ENCODE measurements at regions not wholly inside any gene's neighbourhood (a gene's known extent, or its start where the extent isn't known, plus 50 kb on each side); places are given as distances from the start of the nearest gene placed in this dataset.
"Not testable (repeated sequence)": the region's sequence is repeated elsewhere in the genome, so short reads cannot be mapped to it uniquely, and the experiment has no call there.

DNA sequence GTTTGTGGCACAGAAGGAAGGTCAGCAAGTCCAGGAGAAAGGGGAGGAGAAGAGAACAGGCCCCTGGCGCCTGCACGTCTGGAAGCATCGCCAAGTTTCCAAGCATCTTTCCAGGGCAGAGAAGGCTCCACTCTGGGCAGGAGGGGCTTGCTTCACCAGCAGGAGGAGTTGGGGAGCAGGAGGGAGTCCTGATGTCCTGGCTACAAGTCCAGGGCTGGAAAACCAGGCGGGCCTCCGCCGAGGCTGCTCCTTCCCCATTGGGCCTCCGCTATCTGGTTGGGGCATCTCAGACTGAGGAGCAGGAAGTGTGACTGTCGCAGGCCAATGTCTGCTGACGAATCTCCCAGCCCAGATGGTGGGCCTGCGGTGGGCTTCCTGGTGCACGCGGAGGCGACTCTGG is 421.9 kb downstream of the PREX1 start:
- DNase-seq (ENCODE audit: low read depth), result no peak

GRCh38 chr20:48404598-48404997 is 423.2 kb downstream of the PREX1 start:
- DNase-seq (ENCODE audit: low read depth), result peak; percentile 3

DNA sequence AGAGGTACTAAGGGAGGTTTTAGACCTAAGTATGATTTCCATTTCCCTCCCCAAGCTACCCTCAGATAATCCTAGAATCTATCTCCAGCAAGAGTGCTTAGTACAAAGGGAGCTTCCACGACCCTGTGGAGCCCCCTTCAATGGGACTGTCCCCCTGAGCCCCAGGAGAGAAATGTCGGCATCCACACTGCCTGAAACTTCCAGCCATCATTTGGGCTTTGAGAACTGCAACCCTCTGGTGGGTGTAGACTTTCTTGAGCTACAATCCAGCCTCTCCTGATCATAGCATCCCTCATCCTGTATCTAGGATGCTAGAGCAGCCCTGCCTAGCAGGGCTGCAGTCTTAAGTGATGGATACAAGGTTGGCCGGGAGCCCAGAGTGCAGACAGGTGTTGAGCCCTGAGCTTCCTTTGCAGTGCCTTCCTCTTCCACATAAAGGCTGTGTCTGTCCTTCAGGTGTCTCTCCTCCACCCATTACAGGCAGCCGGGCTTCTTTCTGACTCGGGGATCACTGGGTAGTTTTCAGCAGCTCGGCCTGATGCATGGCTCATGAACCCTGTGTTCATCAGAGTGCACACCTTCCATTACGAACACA is 424.5 kb downstream of the PREX1 start:
- no peak for DNase-seq (ENCODE audit: low read depth)

- no peak for DNase-seq (ENCODE audit: low read depth)
Measured at GRCh38 chr20:48401359-48401758, 426.4 kb downstream of the PREX1 start.

- no peak for DNase-seq (ENCODE audit: low read depth)
Measured at GRCh38 chr20:48400009-48400408, 427.8 kb downstream of the PREX1 start.

GRCh38 chr20:48398506-48399449 is 429.0 kb downstream of the PREX1 start:
- DNase-seq (ENCODE audit: low read depth), result no peak

GRCh38 chr20:48396981-48397861 is 430.6 kb downstream of the PREX1 start:
- DNase-seq (ENCODE audit: low read depth), result not testable (repeated sequence)

DNA sequence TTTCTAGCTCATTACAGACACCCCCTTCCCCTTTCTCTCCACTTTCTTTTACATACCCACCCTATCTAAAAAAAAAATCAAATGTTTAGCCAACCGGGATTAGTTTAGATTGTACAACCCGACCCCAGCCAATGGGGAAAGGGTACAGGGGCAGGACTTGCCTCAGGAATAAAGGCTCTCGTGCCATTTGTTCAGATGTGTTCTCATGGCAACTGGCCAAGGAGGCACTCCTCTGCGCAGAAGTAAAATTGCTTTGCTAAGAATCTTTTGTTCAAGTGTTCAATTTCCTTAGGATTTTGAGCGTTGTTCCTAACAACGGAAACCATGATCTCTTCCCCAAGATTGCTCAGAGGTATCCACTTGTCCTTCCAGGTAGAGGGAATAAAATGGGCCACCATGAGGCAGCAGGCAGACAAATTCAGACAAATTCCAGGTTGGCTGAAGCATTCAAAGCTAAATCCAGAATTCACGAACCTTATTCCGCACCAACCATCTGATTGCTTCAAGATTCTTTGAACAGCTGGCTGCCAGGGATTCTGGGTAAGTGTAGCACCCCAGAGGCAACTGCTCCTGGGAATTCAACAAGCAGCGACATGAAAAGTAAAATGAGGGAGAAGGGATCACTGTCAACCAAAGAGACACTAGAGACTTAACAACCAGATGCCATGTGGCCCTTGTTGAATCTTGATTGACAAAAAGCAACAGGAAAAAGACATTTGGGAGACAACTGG is 431.8 kb downstream of the PREX1 start:
- no peak for DNase-seq (ENCODE audit: low read depth)

GRCh38 chr20:48394415-48395081 is 433.3 kb downstream of the PREX1 start:
- no peak for DNase-seq (ENCODE audit: low read depth)

DNA sequence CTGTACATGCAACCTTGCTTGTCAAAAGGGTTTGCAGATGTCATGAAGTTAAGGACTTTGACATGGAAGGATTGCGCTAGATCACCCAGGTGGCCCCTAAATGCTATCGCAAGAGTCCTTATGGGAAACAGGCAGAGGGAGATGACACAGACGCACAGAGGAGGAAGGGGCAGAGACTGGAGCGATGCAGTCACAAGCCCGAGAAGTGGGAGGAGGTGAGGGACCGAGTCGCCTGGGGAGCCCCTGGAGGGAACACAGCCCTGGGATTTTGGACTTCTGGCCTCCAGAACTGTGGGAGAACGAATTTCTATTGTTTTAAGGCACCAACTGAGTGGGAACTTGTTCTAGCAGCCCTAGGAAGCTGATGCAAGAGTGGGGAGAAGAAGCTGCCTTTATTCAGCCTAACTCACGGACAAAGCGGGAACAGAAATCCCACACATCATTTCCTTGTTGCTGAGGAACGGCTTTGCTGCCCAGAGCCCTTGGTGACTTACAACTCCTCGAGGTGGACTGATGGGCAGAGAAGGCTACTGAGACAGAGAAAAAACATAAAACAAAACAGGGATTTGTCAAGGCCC is 434.0 kb downstream of the PREX1 start:
- DNase-seq (ENCODE audit: low read depth), result no peak

- DNase-seq (ENCODE audit: low read depth), result no peak
Measured at GRCh38 chr20:48393311-48393685, 434.5 kb downstream of the PREX1 start.

DNA sequence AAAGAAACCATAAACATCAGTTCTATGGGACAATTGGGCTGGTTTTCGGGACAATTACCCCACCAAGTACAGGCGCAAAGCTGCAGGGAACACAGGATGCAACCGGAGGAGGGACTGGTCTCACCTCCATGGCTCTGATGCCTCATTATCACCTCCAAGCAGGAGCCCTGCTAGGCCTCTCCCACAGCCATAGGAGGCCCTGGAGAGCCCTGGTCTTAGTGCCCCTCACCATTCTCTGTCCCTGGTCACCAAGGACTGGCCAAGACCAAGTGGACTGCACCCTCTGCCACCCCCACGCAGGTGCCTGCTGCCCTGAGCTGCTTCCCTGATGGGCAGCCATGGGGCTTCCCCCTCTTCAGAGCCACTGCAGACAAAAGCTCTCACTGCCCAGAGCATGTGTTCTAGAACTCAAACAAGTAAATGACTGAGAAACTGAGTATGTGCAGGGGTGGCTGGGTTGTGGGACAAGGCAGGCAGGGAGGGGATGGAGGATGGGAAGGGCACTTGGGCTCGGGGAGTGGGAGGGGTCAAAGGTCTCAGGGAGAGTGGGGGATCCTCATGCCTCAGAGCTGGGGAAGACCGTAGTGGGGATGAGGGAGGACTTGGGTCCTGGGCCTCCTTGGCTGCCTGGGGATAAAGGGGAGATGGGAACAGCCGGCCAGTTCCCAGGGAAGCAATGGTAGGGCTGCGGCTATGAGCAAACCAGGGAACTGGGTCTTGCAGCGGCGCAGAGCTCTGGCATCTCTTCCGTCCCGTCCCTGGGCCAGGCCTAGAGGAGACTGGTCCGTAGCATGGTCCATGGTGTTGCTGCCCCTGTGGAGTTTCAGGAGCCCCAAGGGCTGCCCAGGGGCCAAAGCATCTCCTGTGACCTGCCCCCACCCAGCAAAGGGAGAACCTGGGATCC is 435.1 kb downstream of the PREX1 start:
- no peak for DNase-seq (ENCODE audit: low read depth)

DNA sequence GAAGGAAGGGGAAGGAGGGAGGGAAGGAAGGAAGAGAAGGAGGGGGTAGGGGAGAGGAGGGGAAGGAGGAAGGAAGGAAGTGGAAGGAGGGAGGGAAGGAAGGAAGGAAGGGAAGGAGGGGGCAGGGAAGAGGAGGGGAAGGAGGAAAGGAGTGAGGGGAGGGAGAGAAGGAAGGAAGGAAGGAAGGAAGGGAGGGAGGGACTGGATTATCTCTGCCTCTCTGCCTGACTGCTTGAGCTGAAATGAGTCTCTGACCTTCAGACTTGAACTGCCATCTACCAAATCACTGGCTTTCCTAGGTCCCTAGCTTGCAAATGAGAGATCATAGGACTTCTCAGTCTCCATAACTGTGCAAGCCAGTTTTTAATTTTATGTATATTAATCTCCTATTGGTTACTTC is 436.8 kb downstream of the PREX1 start:
- DNase-seq (ENCODE audit: low read depth), result no peak

GRCh38 chr20:48387675-48388074 is 440.1 kb downstream of the PREX1 start:
- no peak for DNase-seq (ENCODE audit: low read depth)

DNA sequence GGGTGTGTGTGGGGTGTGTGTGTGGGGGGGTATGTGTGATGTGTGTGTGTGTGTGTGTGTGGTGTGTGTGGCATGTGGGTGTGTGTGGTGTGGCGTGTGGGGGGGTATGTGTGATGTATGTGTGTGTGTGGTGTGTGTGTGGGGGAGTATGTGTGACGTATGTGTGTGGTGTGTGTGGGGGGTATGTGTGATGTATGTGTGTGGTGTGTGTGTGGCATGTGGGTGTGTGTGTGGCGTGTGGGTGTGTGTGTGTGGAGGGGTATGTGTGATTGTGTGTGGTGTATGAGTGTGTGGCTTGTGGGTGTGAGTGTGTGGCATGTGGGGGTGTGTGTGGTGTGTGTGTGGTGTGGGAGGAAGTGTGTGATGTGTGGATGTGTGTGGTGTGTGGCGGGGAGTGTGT is 442.3 kb downstream of the PREX1 start:
- DNase-seq (ENCODE audit: low read depth), result no peak

DNA sequence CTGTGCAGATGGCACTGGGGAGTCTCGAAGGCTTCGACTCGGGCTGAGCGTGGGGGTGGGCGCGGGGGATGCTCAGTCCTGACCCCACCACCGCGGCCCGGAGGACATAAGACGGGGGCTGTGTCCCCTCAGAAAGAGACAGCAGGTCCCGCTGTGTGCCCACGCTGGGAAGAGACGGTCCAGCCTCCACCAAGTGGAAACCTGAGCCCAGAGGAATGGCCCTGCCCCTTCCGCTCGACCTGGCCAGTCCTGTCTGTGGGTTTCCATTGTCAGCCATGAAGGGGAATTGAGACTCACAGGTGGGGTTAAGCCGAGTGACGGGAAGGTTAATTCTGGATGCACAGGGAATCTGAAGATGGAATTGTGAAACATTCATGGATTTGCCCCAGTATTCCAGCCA is 442.7 kb downstream of the PREX1 start:
- no peak for DNase-seq (ENCODE audit: low read depth)

DNA sequence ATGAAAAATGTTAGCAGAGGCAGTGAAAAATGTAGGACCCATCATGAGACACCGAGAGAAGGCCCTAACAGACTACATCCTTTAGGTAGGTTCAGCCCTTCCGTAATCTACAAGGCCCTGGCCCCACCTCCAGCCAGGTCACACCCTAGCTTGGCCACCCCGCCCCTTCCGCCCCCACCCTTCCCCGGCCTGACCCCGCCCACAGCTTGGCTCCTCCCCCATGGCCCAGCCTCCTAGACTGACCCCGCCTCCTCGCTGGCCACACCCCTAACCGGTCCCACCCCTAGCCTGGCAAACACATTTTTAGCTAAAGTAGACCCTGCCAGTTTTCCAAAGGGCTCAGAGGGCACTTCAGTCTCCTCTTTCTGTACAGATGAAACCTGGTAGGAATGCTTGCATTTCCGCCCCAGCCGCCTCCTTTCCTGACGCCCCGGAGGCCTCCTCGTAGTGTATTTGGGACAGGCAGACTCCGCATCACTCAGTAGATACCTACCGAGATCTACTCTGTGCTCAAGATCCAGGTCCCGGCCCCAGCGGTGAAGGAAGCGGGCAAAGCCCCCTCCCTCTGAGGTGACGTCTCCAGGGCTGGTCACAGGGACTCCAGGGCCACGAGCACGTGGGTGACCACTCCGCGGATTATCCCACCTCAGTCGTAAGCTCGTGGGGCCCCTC is 443.5 kb downstream of the PREX1 start:
- DNase-seq (ENCODE audit: low read depth), result peak; percentile 4

GRCh38 chr20:48383252-48383651 is 444.5 kb downstream of the PREX1 start:
- DNase-seq (ENCODE audit: low read depth), result no peak

GRCh38 chr20:48382304-48382703 is 445.5 kb downstream of the PREX1 start:
- no peak for DNase-seq (ENCODE audit: low read depth)
